HepG2 (cell line): ENCODE measurements at regions not wholly inside any gene's neighbourhood (a gene's known extent, or its start where the extent isn't known, plus 50 kb on each side); places are given as distances from the start of the nearest gene placed in this dataset.
A peak's percentile ranks its signal among the peaks of the same experiment; 100 is the strongest.

ENCODE experiments used
- ATAC-seq: fragments of 200-7000 bp; cut with Tn5 transposase; 3 replicates; pipeline ENCODE4 v1.9.1; 2020; ENCODE audit warnings: mild to moderate bottlenecking, moderate library complexity
- BruUV-seq: library from RNA; stranded (reverse); fragments of 400-500 nt; replicated peaks from 2 replicates; lab custom pipeline; 2021; lab: Mats Ljungman, UMichigan
- CTCF ChIA-PET: fragments of 300-600 bp; formaldehyde crosslinking; extraction: SDS; loops from one replicate; lab custom pipeline; 2021; ENCODE audit warnings: low total read pairs, inconsistent platforms, low intra/inter-chr PET ratio; lab: Yijun Ruan, JAX
- POLR2A ChIA-PET: fragments of 350-600 bp; sonication (Branson Sonifier 250); formaldehyde crosslinking; loops from one replicate; lab custom pipeline; 2020; ENCODE audit warnings: antibody characterized with exemption, inconsistent platforms; lab: Yijun Ruan, JAX
- DNase-seq: peaks from one replicate; pipeline ENCODE4 v3.0.0-alpha.2; 2015; ENCODE audit warnings: low spot score
- FAIRE-seq: peaks from 3 replicates; lab custom pipeline; 2011; peaks lifted over from hg19 to GRCh38; lab: Jason Lieb, UNC
- H2AFZ ChIP-seq: one replicate; pipeline ENCODE4 v1.6.1; 2011; ENCODE audit warnings: low read length, inconsistent platforms
- H3K27ac ChIP-seq: fragments of 300-600 bp; 3 replicates; pipeline ENCODE4 v1.8.0; 2011; ENCODE audit warnings: mixed run types, mild to moderate bottlenecking, mixed read lengths, low read length, inconsistent platforms; ENCODE audit not compliant: insufficient read depth; ENCODE audit errors: extremely low read length
- H3K27me3 ChIP-seq, 2 experiments: fragments of 200-600 bp in 1 of 2; 2 replicates in 1 of 2; 3 replicates in 1 of 2; pipeline versions ENCODE4 v1.6.0 to v1.8.0; 2011; ENCODE audit warnings: low read length in 2 of 2, mild to moderate bottlenecking in 2 of 2, moderate library complexity in 2 of 2, inconsistent platforms in 1 of 2; ENCODE audit not compliant: insufficient read depth in 2 of 2, control insufficient read depth in 1 of 2
- H3K36me3 ChIP-seq, 2 experiments: fragments of 200-600 bp in 1 of 2; replicated peaks in 1 of 2; 2 replicates in 1 of 2; 3 replicates in 1 of 2; pipeline versions ENCODE4 v1.5.1 to v1.8.0; 2011; ENCODE audit warnings: low read length in 2 of 2, inconsistent platforms in 1 of 2; ENCODE audit not compliant: insufficient read depth in 2 of 2, control insufficient read depth in 1 of 2
- H3K4me1 ChIP-seq: 2 replicates; pipeline ENCODE4 v1.5.1; 2012; ENCODE audit warnings: low read length, inconsistent platforms; ENCODE audit not compliant: insufficient read depth
- H3K4me2 ChIP-seq: 2 replicates; pipeline ENCODE4 v1.6.0; 2011; ENCODE audit warnings: low read depth, low read length, inconsistent platforms
- H3K4me3 ChIP-seq, 3 experiments: fragments of 200-600 bp in 1 of 3; sonication (generic), shearing (Covaris generic) in 1 of 3; replicated peaks in 1 of 3; 2 replicates each; pipeline ENCODE4 v1.5.1; 2011 to 2016; ENCODE audit warnings: low read length in 3 of 3, inconsistent platforms in 2 of 3, low read depth in 2 of 3, mild to moderate bottlenecking in 2 of 3, control low read depth in 1 of 3, mixed read lengths in 1 of 3; ENCODE audit not compliant: insufficient read depth in 1 of 3
- H3K79me2 ChIP-seq: one replicate; pipeline ENCODE4 v1.6.1; 2011; ENCODE audit warnings: low read length, inconsistent platforms; ENCODE audit not compliant: insufficient read depth
- H3K9ac ChIP-seq: 2 replicates; pipeline ENCODE4 v1.6.0; 2011; ENCODE audit warnings: mild to moderate bottlenecking, low read depth, low read length, inconsistent platforms; ENCODE audit not compliant: insufficient read depth
- H3K9me3 ChIP-seq: 2 replicates; pipeline ENCODE4 v1.5.1; 2012; ENCODE audit warnings: mild to moderate bottlenecking, low read length
- H4K20me1 ChIP-seq: 2 replicates; pipeline ENCODE4 v1.6.0; 2011; ENCODE audit warnings: inconsistent platforms, mild to moderate bottlenecking, low read length, moderate library complexity; ENCODE audit not compliant: insufficient read depth
- CBFB ChIP-seq: sonication (generic); formaldehyde crosslinking; IDR thresholded peaks from 2 replicates; pipeline ENCODE4 v1.4.0; 2020; ENCODE audit warnings: missing genetic modification reagents
- ELF1 ChIP-seq: sonication (generic); formaldehyde crosslinking; IDR thresholded peaks from 2 replicates; pipeline ENCODE4 v1.4.0; 2020; ENCODE audit warnings: missing genetic modification reagents
- FOXO1 ChIP-seq: sonication (generic); formaldehyde crosslinking; IDR thresholded peaks from 2 replicates; pipeline ENCODE4 v1.4.0; 2020; ENCODE audit warnings: missing genetic modification reagents
- GTF2F1 ChIP-seq: fragments of 150-350 bp; IDR thresholded peaks from 2 replicates; pipeline ENCODE4 v1.6.1; 2014; ENCODE audit warnings: low read length
- HNRNPL ChIP-seq: fragments of 200-400 bp; formaldehyde crosslinking; IDR thresholded peaks from 2 replicates; pipeline ENCODE4 v1.6.1; 2017; ENCODE audit warnings: mild to moderate bottlenecking, low read depth, low read length
- MAFK ChIP-seq, 2 experiments: IDR thresholded peaks in 1 of 2; conservative IDR thresholded peaks in 1 of 2; 2 replicates each; pipeline ENCODE4 v1.6.1; 2011; ENCODE audit warnings: improper control_type of control experiment in 2 of 2, low read length in 2 of 2
- NONO ChIP-seq, 2 experiments: fragments of 450-650 bp in 1 of 2; sonication (generic) in 1 of 2; formaldehyde crosslinking in 1 of 2; IDR thresholded peaks in 1 of 2; conservative IDR thresholded peaks in 1 of 2; 2 replicates each; pipeline versions ENCODE4 v1.6.1 to v1.8.0; 2017 to 2022; ENCODE audit warnings: mild to moderate bottlenecking in 1 of 2, missing genetic modification reagents in 1 of 2, moderate library complexity in 1 of 2
- PHF21A ChIP-seq: sonication (generic); formaldehyde crosslinking; IDR thresholded peaks from 2 replicates; pipeline ENCODE4 v1.5.0; 2020; ENCODE audit warnings: mild to moderate bottlenecking, missing genetic modification reagents
- POGZ ChIP-seq: sonication (generic); formaldehyde crosslinking; IDR thresholded peaks from 2 replicates; pipeline ENCODE4 v1.4.0; 2020; ENCODE audit warnings: mild to moderate bottlenecking, missing genetic modification reagents
- POLR2AphosphoS2 ChIP-seq: IDR thresholded peaks from 2 replicates; pipeline ENCODE4 v1.6.1; 2011; ENCODE audit warnings: low read depth, low read length, improper control_type of control experiment
- RELA ChIP-seq: sonication (generic); formaldehyde crosslinking; IDR thresholded peaks from 2 replicates; pipeline ENCODE4 v1.4.0; 2020; ENCODE audit warnings: missing genetic modification reagents
- SNAI1 ChIP-seq: sonication (generic); formaldehyde crosslinking; IDR thresholded peaks from 2 replicates; pipeline ENCODE4 v1.5.0; 2020; ENCODE audit warnings: mild to moderate bottlenecking, missing genetic modification reagents, borderline replicate concordance
- SOX5 ChIP-seq: IDR thresholded peaks from 2 replicates; pipeline ENCODE4 v1.6.1; 2016; ENCODE audit warnings: borderline replicate concordance
- SOX6 ChIP-seq, 2 experiments: fragments of 450-650 bp in 1 of 2; sonication (generic) in 1 of 2; formaldehyde crosslinking in 1 of 2; IDR thresholded peaks; 2 replicates each; pipeline versions ENCODE4 v1.4.0 to v1.6.1; 2017 to 2020; ENCODE audit warnings: antibody characterized with exemption in 1 of 2, mild to moderate bottlenecking in 1 of 2, missing genetic modification reagents in 1 of 2
- ZMYM2 ChIP-seq: sonication (generic); formaldehyde crosslinking; IDR thresholded peaks from 2 replicates; pipeline ENCODE4 v1.8.0; 2022; ENCODE audit warnings: mild to moderate bottlenecking, missing genetic modification reagents
- ZNF253 ChIP-seq: sonication (generic); formaldehyde crosslinking; IDR thresholded peaks from 2 replicates; pipeline ENCODE4 v1.8.0; 2022; ENCODE audit warnings: mild to moderate bottlenecking, missing genetic modification reagents, borderline replicate concordance
- ZNF337 ChIP-seq: sonication (generic); formaldehyde crosslinking; IDR thresholded peaks from 2 replicates; pipeline ENCODE4 v1.5.1; 2020; ENCODE audit warnings: missing genetic modification reagents, low read depth, mild to moderate bottlenecking, borderline replicate concordance
- ZNF430 ChIP-seq: sonication (generic); formaldehyde crosslinking; IDR thresholded peaks from 2 replicates; pipeline ENCODE4 v1.9.0; 2021; ENCODE audit warnings: mild to moderate bottlenecking, missing genetic modification reagents
- ZNF614 ChIP-seq: IDR thresholded peaks from 2 replicates; pipeline ENCODE4 v1.6.1; 2018; ENCODE audit warnings: missing biosample characterization, missing genetic modification reagents, inconsistent platforms, borderline replicate concordance
- ZNF644 ChIP-seq: IDR thresholded peaks from 2 replicates; pipeline ENCODE4 v1.6.1; 2016; ENCODE audit warnings: low read depth
- ZNF883 ChIP-seq: sonication (generic); formaldehyde crosslinking; IDR thresholded peaks from 2 replicates; pipeline ENCODE4 v1.5.1; 2020; ENCODE audit warnings: mild to moderate bottlenecking, missing genetic modification reagents; ENCODE audit errors: not compliant biosample characterization
- WGBS: methylation state at CpG from one replicate; pipeline ENCODE4 v1.1.6; 2017; ENCODE audit warnings: low lambda C conversion rate; 5-methylcytosine and 5-hydroxymethylcytosine counted together
- in situ Hi-C: cut with HindIII; loops from 2 replicates; pipeline ENCODE4 v1.10.0; 2017; ENCODE audit warnings: low pct_unique_long_range_greater_than_20kb; ENCODE audit not compliant: extremely low pct_ligation_motif_present
- intact Hi-C: fragments of 100-400 bp; cut with micrococcal nuclease; formaldehyde crosslinking; loops from one replicate; pipeline ENCODE4 v1.10.0; 2022; ENCODE audit not compliant: unreplicated experiment
- TF ChIP-seq, protein P1 (sequence below): sonication (generic); formaldehyde crosslinking; IDR thresholded peaks from 2 replicates; pipeline ENCODE4 v1.4.0; 2020; ENCODE audit warnings: mild to moderate bottlenecking, missing genetic modification reagents

DNA sequence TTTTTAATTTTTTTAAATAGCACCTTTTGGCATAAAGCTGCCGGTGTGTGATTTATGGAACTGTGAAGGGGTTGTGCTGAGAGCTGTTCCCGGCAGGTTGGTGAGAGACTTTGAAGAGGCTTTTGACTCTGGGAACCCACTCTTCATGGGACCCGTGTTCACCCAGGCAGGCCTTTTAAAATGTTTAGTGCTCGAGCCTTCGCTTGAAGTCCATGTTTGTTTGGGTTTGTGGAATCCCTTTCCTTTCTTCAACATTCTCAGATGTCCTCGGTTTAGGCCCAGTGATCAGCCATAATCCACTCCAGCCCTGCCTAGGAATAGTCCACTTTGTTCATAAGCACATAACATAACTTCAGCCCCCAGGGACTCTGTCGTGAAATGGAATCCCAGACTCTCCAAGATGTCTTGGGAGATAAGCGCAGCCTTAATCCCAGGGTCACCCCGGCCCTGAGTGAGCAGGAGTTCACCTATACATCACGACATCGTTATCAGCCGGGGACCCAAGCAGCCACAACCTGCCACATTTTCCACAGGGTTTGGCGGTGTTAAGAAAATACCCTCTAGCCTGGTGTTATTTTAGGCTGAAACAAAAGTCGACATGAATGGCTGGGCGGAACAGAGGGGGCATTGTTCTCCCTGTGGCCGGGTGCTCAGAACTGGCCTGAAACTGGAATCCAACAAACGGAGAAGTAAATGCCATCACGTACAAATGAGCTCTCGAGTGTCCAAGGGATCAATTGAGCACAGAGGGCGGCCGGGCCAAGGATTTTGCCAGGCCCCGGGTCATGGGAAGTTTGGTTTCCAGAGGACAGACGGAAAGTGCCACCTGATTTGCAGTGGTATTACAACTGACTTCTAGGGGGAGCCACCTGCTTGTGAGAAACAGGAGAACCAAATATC is 145.7 kb upstream of the IRX3 start:
- H2AFZ ChIP-seq, result no peak overlapping the region
- in situ Hi-C loops, result no loop called here
- WGBS, result 23% methylated on average over 23 of the region's 23 CpGs
- POLR2A ChIA-PET, result no interaction called here
- peak; percentile 79 for ATAC-seq
- no TSS peak for BruUV-seq
- peaks cover 47% of the 10 kb centered on the region for H3K4me1 ChIP-seq
- FAIRE-seq, result peak; percentile 56
- H3K4me3 ChIP-seq, result peak overlapping the region in 1 of 3 experiments; percentile 10; a peak in 1 of 6 replicates
- no peaks in the 10 kb centered on the region for H3K79me2 ChIP-seq
- H3K9ac ChIP-seq, result no peak overlapping the region
- no peaks in the 10 kb centered on the region for H4K20me1 ChIP-seq
- CTCF ChIA-PET, result no interaction called here
- H3K27me3 ChIP-seq, result peaks cover 0 to 41% of the 10 kb centered on the region in 2 experiments; a peak in 3 of 5 replicates
- H3K27ac ChIP-seq, result no peak overlapping the region
- DNase-seq, result peak; percentile 71
- intact Hi-C loops, result loop anchor here (10.0 kb wide), 1 partner anchor 117 kb away; no protein-coding TSS in a partner anchor
- H3K4me2 ChIP-seq, result peak overlapping the region; percentile 63
- no peaks in the 10 kb centered on the region for H3K36me3 ChIP-seq
- H3K9me3 ChIP-seq, result peaks cover 6% of the 10 kb centered on the region; the same call in 1 of the 2 replicates
- no peak for TF ChIP-seq ZNF883
- TF ChIP-seq NONO (IDR thresholded peaks at IDR 0.05), result no peak
- TF ChIP-seq NONO (CRISPR knock-in tag; conservative IDR thresholded peaks at IDR 0.05), result peak; percentile 60; the same call in 1 of the 2 replicates
- no peak for TF ChIP-seq ZNF337 (CRISPR knock-in tag)
- TF ChIP-seq HNRNPL, result 0 out of 2 replicates have a peak, but pooled peaks have one; percentile 64
- TF ChIP-seq ZNF253 (CRISPR knock-in tag), result no peak
- peak; percentile 44; the same call in 1 of the 2 replicates for TF ChIP-seq FOXO1 (CRISPR knock-in tag)
- TF ChIP-seq CBFB, result no peak
- TF ChIP-seq PHF21A (CRISPR knock-in tag), result peak; percentile 79
- TF ChIP-seq SNAI1 (CRISPR knock-in tag), result no peak
- TF ChIP-seq ZNF430 (CRISPR knock-in tag), result 0 out of 2 replicates have a peak, but pooled peaks have one; percentile 45
- TF ChIP-seq POGZ, result peak; percentile 13; the same call in 1 of the 2 replicates
- TF ChIP-seq POLR2AphosphoS2, result no peak
- 0 out of 2 replicates have a peak, but pooled peaks have one; percentile 18 for TF ChIP-seq ZNF644 (CRISPR knock-in tag)
- TF ChIP-seq RELA, result no peak
- TF ChIP-seq GTF2F1, result no peak
- TF ChIP-seq ELF1 (CRISPR knock-in tag), result 0 out of 2 replicates have a peak, but pooled peaks have one; percentile 23
- no peak for TF ChIP-seq SOX6 (IDR thresholded peaks at IDR 0.05)
- peak; percentile 86 for TF ChIP-seq SOX6 (CRISPR knock-in tag; IDR thresholded peaks at IDR 0.05)
- TF ChIP-seq ZNF614 (CRISPR knock-in tag), result peak; percentile 87; the same call in 1 of the 2 replicates
- TF ChIP-seq SOX5, result peak; percentile 65
- TF ChIP-seq, protein P1, sequence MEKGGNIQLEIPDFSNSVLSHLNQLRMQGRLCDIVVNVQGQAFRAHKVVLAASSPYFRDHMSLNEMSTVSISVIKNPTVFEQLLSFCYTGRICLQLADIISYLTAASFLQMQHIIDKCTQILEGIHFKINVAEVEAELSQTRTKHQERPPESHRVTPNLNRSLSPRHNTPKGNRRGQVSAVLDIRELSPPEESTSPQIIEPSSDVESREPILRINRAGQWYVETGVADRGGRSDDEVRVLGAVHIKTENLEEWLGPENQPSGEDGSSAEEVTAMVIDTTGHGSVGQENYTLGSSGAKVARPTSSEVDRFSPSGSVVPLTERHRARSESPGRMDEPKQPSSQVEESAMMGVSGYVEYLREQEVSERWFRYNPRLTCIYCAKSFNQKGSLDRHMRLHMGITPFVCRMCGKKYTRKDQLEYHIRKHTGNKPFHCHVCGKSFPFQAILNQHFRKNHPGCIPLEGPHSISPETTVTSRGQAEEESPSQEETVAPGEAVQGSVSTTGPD, result peak; percentile 91; the same call in 1 of the 2 replicates
- no peak for TF ChIP-seq MAFK (conservative IDR thresholded peaks at IDR 0.05 in 1 of 2, IDR thresholded peaks at IDR 0.05 in 1 of 2; ENCODE audit: low read length in 2 of 2)
- peak; percentile 53; the same call in 1 of the 2 replicates for TF ChIP-seq ZMYM2 (CRISPR knock-in tag)
